ENCODE measurements at regions not wholly inside any gene's neighbourhood (a gene's known extent, or its start where the extent isn't known, plus 50 kb on each side); places are given as distances from the start of the nearest gene placed in this dataset.

DNA sequence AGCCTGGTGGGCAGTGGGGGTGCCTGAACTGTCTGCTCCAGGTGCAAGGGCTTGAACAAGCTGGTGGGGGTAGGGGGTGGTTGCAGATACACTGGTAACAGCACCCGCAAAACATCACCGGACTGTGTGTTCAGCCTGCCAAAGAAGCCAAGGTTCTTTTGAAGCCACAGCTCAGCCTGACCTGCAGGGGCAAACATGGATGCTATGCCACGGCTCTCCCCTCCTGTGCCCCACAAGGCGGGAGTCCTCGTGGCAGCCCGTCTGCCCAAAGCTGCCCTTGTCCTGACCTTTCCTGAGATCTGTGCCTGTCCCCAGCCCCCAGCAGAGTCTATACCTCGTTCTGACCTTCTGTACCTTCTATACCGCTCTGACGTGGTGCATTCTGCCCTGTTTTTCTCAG is 285.7 kb downstream of the GLRX3 start:
- no peaks in the 10 kb centered on the region for H3K9me3 ChIP-seq
- TF ChIP-seq, protein P1, sequence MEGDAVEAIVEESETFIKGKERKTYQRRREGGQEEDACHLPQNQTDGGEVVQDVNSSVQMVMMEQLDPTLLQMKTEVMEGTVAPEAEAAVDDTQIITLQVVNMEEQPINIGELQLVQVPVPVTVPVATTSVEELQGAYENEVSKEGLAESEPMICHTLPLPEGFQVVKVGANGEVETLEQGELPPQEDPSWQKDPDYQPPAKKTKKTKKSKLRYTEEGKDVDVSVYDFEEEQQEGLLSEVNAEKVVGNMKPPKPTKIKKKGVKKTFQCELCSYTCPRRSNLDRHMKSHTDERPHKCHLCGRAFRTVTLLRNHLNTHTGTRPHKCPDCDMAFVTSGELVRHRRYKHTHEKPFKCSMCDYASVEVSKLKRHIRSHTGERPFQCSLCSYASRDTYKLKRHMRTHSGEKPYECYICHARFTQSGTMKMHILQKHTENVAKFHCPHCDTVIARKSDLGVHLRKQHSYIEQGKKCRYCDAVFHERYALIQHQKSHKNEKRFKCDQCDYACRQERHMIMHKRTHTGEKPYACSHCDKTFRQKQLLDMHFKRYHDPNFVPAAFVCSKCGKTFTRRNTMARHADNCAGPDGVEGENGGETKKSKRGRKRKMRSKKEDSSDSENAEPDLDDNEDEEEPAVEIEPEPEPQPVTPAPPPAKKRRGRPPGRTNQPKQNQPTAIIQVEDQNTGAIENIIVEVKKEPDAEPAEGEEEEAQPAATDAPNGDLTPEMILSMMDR (IDR thresholded peaks at IDR 0.05) = no peak

DNA sequence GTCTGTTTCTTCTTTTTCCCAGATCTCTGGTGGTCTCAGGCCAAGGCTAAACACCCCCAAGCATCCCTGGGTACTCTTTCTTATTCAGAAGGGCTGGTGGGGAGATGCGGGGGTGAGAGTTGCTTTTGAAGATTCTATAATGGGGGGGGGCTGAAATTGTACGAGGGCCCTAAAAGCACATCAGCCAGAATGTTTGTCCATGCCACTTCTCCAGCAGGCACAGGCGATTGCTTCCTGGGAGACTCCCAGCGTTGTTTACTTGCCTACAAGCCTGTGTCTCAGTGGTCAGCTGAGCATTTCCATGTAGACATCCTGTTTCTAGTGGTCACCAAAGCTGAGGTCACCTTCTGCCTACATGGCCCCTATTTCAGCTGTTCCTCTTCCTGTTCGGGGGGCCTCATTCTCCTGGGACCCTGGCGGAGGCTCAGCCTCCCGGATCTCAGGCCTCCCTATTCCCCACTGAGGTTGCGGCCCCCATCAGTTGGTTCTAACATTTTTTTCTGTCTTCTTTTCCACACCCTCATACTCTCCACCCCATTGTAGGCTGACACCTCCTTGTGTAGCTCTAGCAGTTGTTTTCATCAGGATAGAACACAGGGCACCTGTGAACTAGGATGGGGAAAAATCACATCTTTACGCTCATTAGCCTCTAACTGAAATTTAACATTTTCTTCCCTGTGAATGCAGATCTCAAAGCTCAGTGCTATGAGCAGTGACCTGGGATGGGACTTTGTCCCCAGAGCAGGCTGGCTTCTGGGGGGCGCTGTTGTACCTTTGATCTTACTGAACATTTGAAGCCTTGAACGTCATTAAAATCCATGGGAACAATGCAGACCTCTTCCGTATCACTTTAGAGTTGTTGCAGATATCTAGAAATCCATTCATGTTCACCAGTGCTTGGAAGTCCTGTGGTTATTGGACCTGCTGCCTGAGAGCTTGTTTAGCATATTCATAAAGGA is 286.5 kb downstream of the GLRX3 start:
- no peak overlapping the region for H3K9ac ChIP-seq (ENCODE audit: low read depth in 2 of 2, low read length in 2 of 2)
- no peaks in the 10 kb centered on the region for H3K9me3 ChIP-seq
- TF ChIP-seq, protein P1 (IDR thresholded peaks at IDR 0.05) = no peak
- intact Hi-C loops (cut with DNase I) = no loop called here
- no peak overlapping the region for H3K4me3 ChIP-seq
- H3K36me3 ChIP-seq = no peaks in the 10 kb centered on the region
- no peak for DNase-seq
- no peak overlapping the region for H3K27ac ChIP-seq
- H3K4me1 ChIP-seq = no peaks in the 10 kb centered on the region
- H3K27me3 ChIP-seq = no peaks in the 10 kb centered on the region

More for the DNA sequence above, 285.7 kb downstream of the GLRX3 start:
- Histone ChIP-seq H3K4me3 (no peak overlapping the region), H3K4me1 (no peaks in the 10 kb centered on the region), H3K27me3 (no peaks in the 10 kb centered on the region), H3K27ac (no peak overlapping the region), H3K36me3 (no peaks in the 10 kb centered on the region), H3K9ac (ENCODE audit: low read depth in 2 of 2, low read length in 2 of 2) (no peak overlapping the region)
- no peak for DNase-seq
- intact Hi-C loops (cut with DNase I) = no loop called here

DNA sequence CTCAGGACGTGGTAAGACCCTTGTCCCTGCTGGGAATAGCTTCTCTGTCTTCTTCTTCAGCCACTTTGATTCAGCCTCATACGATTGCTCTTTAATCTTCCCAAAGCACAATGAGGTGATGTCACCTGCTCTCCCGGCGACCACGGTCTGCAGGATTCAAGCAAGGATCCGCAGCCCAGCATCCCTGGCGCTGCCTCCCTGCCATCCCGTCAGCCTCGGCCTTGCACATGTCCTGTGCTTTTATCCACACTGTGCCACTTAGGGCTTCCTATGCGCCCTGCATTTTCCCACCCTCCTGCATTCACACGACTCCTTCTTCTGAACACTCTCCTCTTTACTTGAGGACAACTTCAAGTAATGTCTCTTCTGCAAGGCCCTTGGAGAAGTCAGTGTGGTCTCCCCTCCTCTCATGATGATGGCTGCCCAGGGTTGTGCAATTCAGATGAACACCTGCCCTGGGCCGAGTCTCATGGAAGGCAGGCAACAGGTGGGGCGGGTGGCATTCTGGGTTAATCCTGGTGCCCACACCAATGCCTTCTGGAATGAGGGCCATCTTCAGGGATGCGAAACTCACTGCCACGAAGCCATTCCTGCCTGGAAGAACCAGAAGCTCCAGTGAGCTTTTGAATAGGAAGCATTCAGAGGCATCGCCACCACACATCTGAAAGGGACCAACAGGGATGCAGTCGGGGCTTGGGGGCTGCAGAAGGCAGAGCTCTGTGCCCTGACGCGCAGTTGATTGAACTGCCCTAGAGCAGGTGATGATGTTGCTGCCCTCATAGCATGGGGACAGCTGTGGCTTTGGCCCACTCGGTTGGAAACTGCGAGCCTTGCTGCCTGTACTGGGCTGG is 287.5 kb downstream of the GLRX3 start:
- no peaks in the 10 kb centered on the region for H3K36me3 ChIP-seq
- TF ChIP-seq, protein P1 (IDR thresholded peaks at IDR 0.05) = no peak
- no peaks in the 10 kb centered on the region for H3K9me3 ChIP-seq
- intact Hi-C loops (cut with DNase I) = no loop called here
- no peaks in the 10 kb centered on the region for H3K4me1 ChIP-seq
- H3K27me3 ChIP-seq = no peaks in the 10 kb centered on the region
- H3K9ac ChIP-seq (ENCODE audit: low read depth in 2 of 2, low read length in 2 of 2) = no peak overlapping the region
- no peak overlapping the region for H3K4me3 ChIP-seq
- DNase-seq = no peak
- H3K27ac ChIP-seq = no peak overlapping the region

GRCh38 chr10:130424418-130424817 is 288.2 kb downstream of the GLRX3 start:
- no peak for DNase-seq
- intact Hi-C loops (cut with DNase I) = no loop called here
- TF ChIP-seq, protein P1 (IDR thresholded peaks at IDR 0.05) = no peak
- Histone ChIP-seq H3K9ac (ENCODE audit: low read depth in 2 of 2, low read length in 2 of 2) (no peak overlapping the region), H3K27ac (no peak overlapping the region), H3K4me3 (no peak overlapping the region), H3K27me3 (no peaks in the 10 kb centered on the region), H3K36me3 (no peaks in the 10 kb centered on the region), H3K9me3 (no peaks in the 10 kb centered on the region), H3K4me1 (no peaks in the 10 kb centered on the region)

GRCh38 chr10:130425169-130425568 is 289.0 kb downstream of the GLRX3 start:
- H3K27ac ChIP-seq = no peak overlapping the region
- no peaks in the 10 kb centered on the region for H3K27me3 ChIP-seq
- no peak overlapping the region for H3K9ac ChIP-seq (ENCODE audit: low read depth in 2 of 2, low read length in 2 of 2)
- H3K4me1 ChIP-seq = no peaks in the 10 kb centered on the region
- no peaks in the 10 kb centered on the region for H3K36me3 ChIP-seq
- no peaks in the 10 kb centered on the region for H3K9me3 ChIP-seq
- DNase-seq = no peak
- TF ChIP-seq, protein P1 (IDR thresholded peaks at IDR 0.05) = no peak
- intact Hi-C loops (cut with DNase I) = no loop called here
- no peak overlapping the region for H3K4me3 ChIP-seq
